Neural progenitor cell (in vitro differentiated cells): ENCODE measurements at regions not wholly inside any gene's neighbourhood (a gene's known extent, or its start where the extent isn't known, plus 50 kb on each side); places are given as distances from the start of the nearest gene placed in this dataset.

Experiments used
- DNase-seq: peaks from one replicate; pipeline ENCODE4 v3.0.0-alpha.2; 2016; ENCODE audit warnings: low spot score
- H2AFZ ChIP-seq: fragments of 200-600 bp; sonication (generic); replicated peaks from 2 replicates; pipeline ENCODE4 v1.6.1; 2016; ENCODE audit warnings: antibody characterized with exemption
- H3F3A ChIP-seq: fragments of 200-600 bp; sonication (generic); 2 replicates; pipeline ENCODE4 v1.6.1; 2016; ENCODE audit warnings: antibody characterized with exemption, low read depth
- H3K27ac ChIP-seq: fragments of 200-600 bp; sonication (generic); 2 replicates; pipeline ENCODE4 v1.5.1; 2016; ENCODE audit warnings: mild to moderate bottlenecking
- H3K27me3 ChIP-seq: fragments of 200-600 bp; sonication (generic); 2 replicates; pipeline ENCODE4 v1.6.1; 2016; ENCODE audit warnings: mild to moderate bottlenecking, moderate library complexity
- H3K36me3 ChIP-seq: fragments of 200-600 bp; sonication (generic); 2 replicates; pipeline ENCODE4 v1.5.1; 2016
- H3K4me1 ChIP-seq: fragments of 200-600 bp; sonication (generic); 2 replicates; pipeline ENCODE4 v1.6.1; 2016; ENCODE audit warnings: mixed run types
- H3K4me2 ChIP-seq: fragments of 200-600 bp; sonication (generic); 2 replicates; pipeline ENCODE4 v1.6.1; 2016
- H3K4me3 ChIP-seq: fragments of 200-600 bp; sonication (generic); 2 replicates; pipeline ENCODE4 v1.5.1; 2016
- H3K79me2 ChIP-seq: fragments of 200-600 bp; sonication (generic); 2 replicates; pipeline ENCODE4 v1.6.1; 2016; ENCODE audit warnings: low read depth
- H3K9ac ChIP-seq: fragments of 200-600 bp; sonication (generic); 2 replicates; pipeline ENCODE4 v1.6.1; 2016
- H3K9me3 ChIP-seq: fragments of 200-600 bp; sonication (generic); 2 replicates; pipeline ENCODE4 v1.5.1; 2016; ENCODE audit warnings: low read depth
- H4K20me1 ChIP-seq: fragments of 200-600 bp; sonication (generic); 2 replicates; pipeline ENCODE4 v1.6.1; 2016; ENCODE audit warnings: low read depth
- H3K27ac Mint-ChIP-seq: 3 replicates; pipeline ENCODE4 v1.8.0; 2021; ENCODE audit warnings: mixed read lengths
- H3K27me3 Mint-ChIP-seq: 2 replicates; pipeline ENCODE4 v1.8.0; 2022; ENCODE audit warnings: low read depth, mild to moderate bottlenecking, inconsistent platforms, moderate library complexity, mixed read lengths; ENCODE audit not compliant: insufficient read depth
- H3K36me3 Mint-ChIP-seq: 3 replicates; pipeline ENCODE4 v1.8.0; 2021; ENCODE audit warnings: mixed read lengths
- H3K4me1 Mint-ChIP-seq: 3 replicates; pipeline ENCODE4 v1.8.0; 2021; ENCODE audit warnings: mixed read lengths
- H3K4me3 Mint-ChIP-seq: 3 replicates; pipeline ENCODE4 v1.8.0; 2021; ENCODE audit warnings: mild to moderate bottlenecking, moderate library complexity, mixed read lengths
- H3K9me3 Mint-ChIP-seq: 3 replicates; pipeline ENCODE4 v1.8.0; 2020; ENCODE audit warnings: mixed read lengths
- CTCF ChIP-seq: fragments of 200-600 bp; sonication (generic); IDR thresholded peaks from 2 replicates; pipeline ENCODE4 v1.5.1; 2017; ENCODE audit warnings: antibody characterized with exemption, mild to moderate bottlenecking
- EZH2 ChIP-seq: fragments of 200-600 bp; sonication (generic); IDR thresholded peaks from 2 replicates; pipeline ENCODE4 v1.6.1; 2017; ENCODE audit warnings: antibody characterized with exemption, mild to moderate bottlenecking, moderate library complexity
- EZH2phosphoT487 ChIP-seq: fragments of 200-600 bp; sonication (generic); IDR thresholded peaks from 2 replicates; pipeline ENCODE4 v1.6.1; 2017; ENCODE audit warnings: antibody characterized with exemption

- no peak overlapping the region for H3K9ac ChIP-seq
- no peak overlapping the region for H3K4me3 ChIP-seq
- Mint-ChIP-seq H3K27me3 (no peaks in the 10 kb centered on the region), H3K36me3 (no peaks in the 10 kb centered on the region), H3K9me3 (no peaks in the 10 kb centered on the region), H3K4me1 (peaks cover 10% of the 10 kb centered on the region), H3K4me3 (no peak overlapping the region), H3K27ac (no peak overlapping the region)
- no peaks in the 10 kb centered on the region for H3K4me1 ChIP-seq
- H3K79me2 ChIP-seq: no peaks in the 10 kb centered on the region
- H3F3A ChIP-seq: no peaks in the 10 kb centered on the region
- no peak overlapping the region for H3K4me2 ChIP-seq
- TF ChIP-seq EZH2: no peak
- peak; percentile 34 for TF ChIP-seq EZH2phosphoT487
- TF ChIP-seq CTCF: no peak
- peak; percentile 62 for DNase-seq
- H3K9me3 ChIP-seq: no peaks in the 10 kb centered on the region
- no peak overlapping the region for H2AFZ ChIP-seq
- no peaks in the 10 kb centered on the region for H3K27me3 ChIP-seq
- no peaks in the 10 kb centered on the region for H4K20me1 ChIP-seq
- H3K27ac ChIP-seq: no peak overlapping the region
- no peaks in the 10 kb centered on the region for H3K36me3 ChIP-seq
Measured at GRCh38 chr1:184910691-184911091, 63.6 kb downstream of the NIBAN1 start.

DNA sequence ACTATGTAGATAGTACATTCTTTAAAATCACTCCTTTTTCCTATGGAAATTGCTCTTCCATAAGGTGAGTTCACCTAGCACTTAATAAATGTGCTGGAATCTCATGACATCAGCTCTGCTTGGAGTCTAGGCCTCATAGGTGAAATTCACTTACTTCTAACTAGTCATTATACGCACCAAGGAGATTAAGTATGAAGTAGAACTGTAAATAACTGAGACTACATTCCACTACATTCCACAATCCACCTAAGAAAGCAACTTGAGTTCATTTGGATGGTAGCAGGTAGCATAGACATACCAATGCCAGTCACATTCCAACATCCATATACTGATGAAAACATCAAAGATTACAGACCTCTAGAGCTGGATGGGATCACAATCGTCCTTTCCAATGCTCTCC is 64.3 kb downstream of the NIBAN1 start:
- H3K36me3 Mint-ChIP-seq: no peaks in the 10 kb centered on the region
- Histone ChIP-seq H3K4me1 (no peaks in the 10 kb centered on the region), H3K27ac (no peak overlapping the region), H3K36me3 (no peaks in the 10 kb centered on the region), H3K9me3 (no peaks in the 10 kb centered on the region), H3F3A (no peaks in the 10 kb centered on the region), H3K4me3 (no peak overlapping the region), H4K20me1 (no peaks in the 10 kb centered on the region), H2AFZ (no peak overlapping the region), H3K4me2 (no peak overlapping the region), H3K27me3 (no peaks in the 10 kb centered on the region), H3K9ac (no peak overlapping the region), H3K79me2 (no peaks in the 10 kb centered on the region)
- H3K27me3 Mint-ChIP-seq: no peaks in the 10 kb centered on the region
- no peak for TF ChIP-seq EZH2phosphoT487
- no peak for TF ChIP-seq EZH2
- no peak for TF ChIP-seq CTCF
- H3K4me3 Mint-ChIP-seq: no peak overlapping the region
- H3K27ac Mint-ChIP-seq: no peak overlapping the region
- no peak for DNase-seq
- peaks cover 3% of the 10 kb centered on the region for H3K9me3 Mint-ChIP-seq
- peaks cover 10% of the 10 kb centered on the region for H3K4me1 Mint-ChIP-seq

- peaks cover 10% of the 10 kb centered on the region for H3K4me1 Mint-ChIP-seq
Measured at GRCh38 chr1:184909019-184909418, 65.3 kb downstream of the NIBAN1 start.

More at GRCh38 chr1:184909019-184909418, 65.3 kb downstream of the NIBAN1 start:
- no peak overlapping the region for H3K27ac Mint-ChIP-seq
- Histone ChIP-seq H3K36me3 (no peaks in the 10 kb centered on the region), H3K4me1 (no peaks in the 10 kb centered on the region), H3K27ac (no peak overlapping the region), H3K27me3 (no peaks in the 10 kb centered on the region), H4K20me1 (no peaks in the 10 kb centered on the region), H3K9ac (no peak overlapping the region), H2AFZ (no peak overlapping the region), H3K4me2 (no peak overlapping the region), H3F3A (no peaks in the 10 kb centered on the region), H3K9me3 (no peaks in the 10 kb centered on the region), H3K79me2 (no peaks in the 10 kb centered on the region), H3K4me3 (no peak overlapping the region)
- H3K27me3 Mint-ChIP-seq: no peaks in the 10 kb centered on the region
- TF ChIP-seq EZH2phosphoT487: no peak
- TF ChIP-seq EZH2: no peak
- TF ChIP-seq CTCF: no peak
- H3K4me3 Mint-ChIP-seq: no peak overlapping the region
- no peaks in the 10 kb centered on the region for H3K36me3 Mint-ChIP-seq
- H3K9me3 Mint-ChIP-seq: peaks cover 3% of the 10 kb centered on the region
- DNase-seq: no peak
